ENCODE measurements at regions not wholly inside any gene's neighbourhood (a gene's known extent, or its start where the extent isn't known, plus 50 kb on each side); places are given as distances from the start of the nearest gene placed in this dataset.

GRCh38 chr6:144877118-144877517 lies 592.0 kb downstream of the UTRN start:
- TF ChIP-seq EZH2 (IDR thresholded peaks at IDR 0.05; ENCODE audit: borderline replicate concordance, low read depth, low read length, poor library complexity, severe bottlenecking) (no peak), CTCF (conservative IDR thresholded peaks at IDR 0.05; ENCODE audit: low read depth, low read length) (no peak)
- Histone ChIP-seq H3K4me3 (ENCODE audit: low read depth, low read length, poor library complexity, severe bottlenecking) (no peak overlapping the region), H3K4me1 (ENCODE audit: insufficient read depth, low read length, poor library complexity, severe bottlenecking) (no peaks in the 10 kb centered on the region), H3K27me3 (replicated peaks; ENCODE audit: insufficient read depth, low read depth, low read length, poor library complexity) (no peaks in the 10 kb centered on the region), H3K9me3 (ENCODE audit: low read depth, low read length, poor library complexity, severe bottlenecking) (no peaks in the 10 kb centered on the region), H3K36me3 (ENCODE audit: insufficient read depth, low read length, poor library complexity, severe bottlenecking) (no peaks in the 10 kb centered on the region), H3K27ac (ENCODE audit: low read depth, low read length, poor library complexity, severe bottlenecking) (no peak overlapping the region)
- POLR2A ChIA-PET (ENCODE audit: low non-redundant PET) = no interaction called here
- CTCF ChIA-PET = no interaction called here
- intact Hi-C loops (cut with micrococcal nuclease; ENCODE audit: unreplicated experiment) = no loop called here
- BruUV-seq (replicated peaks) = no TSS peak
- DNase-seq (ENCODE audit: low spot score) = no peak

- Histone ChIP-seq H3K9me3 (ENCODE audit: low read depth, low read length, poor library complexity, severe bottlenecking) (no peaks in the 10 kb centered on the region), H3K4me1 (ENCODE audit: insufficient read depth, low read length, poor library complexity, severe bottlenecking) (no peaks in the 10 kb centered on the region), H3K27me3 (replicated peaks; ENCODE audit: insufficient read depth, low read depth, low read length, poor library complexity) (no peaks in the 10 kb centered on the region), H3K36me3 (ENCODE audit: insufficient read depth, low read length, poor library complexity, severe bottlenecking) (no peaks in the 10 kb centered on the region), H3K27ac (ENCODE audit: low read depth, low read length, poor library complexity, severe bottlenecking) (no peak overlapping the region), H3K4me3 (ENCODE audit: low read depth, low read length, poor library complexity, severe bottlenecking) (no peak overlapping the region)
- TF ChIP-seq EZH2 (IDR thresholded peaks at IDR 0.05; ENCODE audit: borderline replicate concordance, low read depth, low read length, poor library complexity, severe bottlenecking) = no peak
- TF ChIP-seq CTCF (conservative IDR thresholded peaks at IDR 0.05; ENCODE audit: low read depth, low read length) = no peak
- DNase-seq (ENCODE audit: low spot score) = no peak
- ChIA-PET POLR2A (ENCODE audit: low non-redundant PET) (no interaction called here), CTCF (no interaction called here)
- intact Hi-C loops (cut with micrococcal nuclease; ENCODE audit: unreplicated experiment) = no loop called here
- no TSS peak for BruUV-seq (replicated peaks)
Measured at GRCh38 chr6:144878577-144878976, 593.4 kb downstream of the UTRN start.

- Histone ChIP-seq H3K36me3 (ENCODE audit: insufficient read depth, low read length, poor library complexity, severe bottlenecking) (no peaks in the 10 kb centered on the region), H3K27me3 (replicated peaks; ENCODE audit: insufficient read depth, low read depth, low read length, poor library complexity) (no peaks in the 10 kb centered on the region), H3K27ac (ENCODE audit: low read depth, low read length, poor library complexity, severe bottlenecking) (no peak overlapping the region), H3K9me3 (ENCODE audit: low read depth, low read length, poor library complexity, severe bottlenecking) (no peaks in the 10 kb centered on the region), H3K4me1 (ENCODE audit: insufficient read depth, low read length, poor library complexity, severe bottlenecking) (no peaks in the 10 kb centered on the region), H3K4me3 (ENCODE audit: low read depth, low read length, poor library complexity, severe bottlenecking) (no peak overlapping the region)
- ChIA-PET CTCF (no interaction called here), POLR2A (ENCODE audit: low non-redundant PET) (no interaction called here)
- TF ChIP-seq EZH2 (IDR thresholded peaks at IDR 0.05; ENCODE audit: borderline replicate concordance, low read depth, low read length, poor library complexity, severe bottlenecking) (no peak), CTCF (conservative IDR thresholded peaks at IDR 0.05; ENCODE audit: low read depth, low read length) (no peak)
- DNase-seq (ENCODE audit: low spot score) = no peak
- no TSS peak for BruUV-seq (replicated peaks)
- intact Hi-C loops (cut with micrococcal nuclease; ENCODE audit: unreplicated experiment) = no loop called here
Measured at GRCh38 chr6:144879436-144879835, 594.3 kb downstream of the UTRN start.
